Liver (tissue), 7 donors: ENCODE measurements at regions not wholly inside any gene's neighbourhood (a gene's known extent, or its start where the extent isn't known, plus 50 kb on each side); places are given as distances from the start of the nearest gene placed in this dataset.
A peak's percentile ranks its signal among the peaks of the same experiment; 100 is the strongest.

Source experiments
- DNase-seq: peaks from one replicate; pipeline ENCODE4 v3.0.0-alpha.2; 2017; ENCODE audit warnings: low spot score
- H3K27ac ChIP-seq, 2 donors: one replicate each; pipeline ENCODE4 v1.7.0; 2013; ENCODE audit warnings: inconsistent platforms in 2 of 2, low read length in 2 of 2, control low read depth in 1 of 2, low read depth in 1 of 2, mild to moderate bottlenecking in 1 of 2
- H3K27me3 ChIP-seq, 4 donors: one replicate each; pipeline versions ENCODE4 v1.6.1 to v1.7.0; 2013; ENCODE audit warnings: low read length in 3 of 4, inconsistent platforms in 1 of 4, mild to moderate bottlenecking in 1 of 4, moderate library complexity in 1 of 4; ENCODE audit not compliant: control insufficient read depth in 4 of 4, insufficient read depth in 4 of 4
- H3K36me3 ChIP-seq, 4 donors: one replicate each; pipeline versions ENCODE4 v1.6.1 to v1.7.0; 2013; ENCODE audit warnings: low read length in 3 of 4, mild to moderate bottlenecking in 3 of 4, low read depth in 1 of 4, moderate library complexity in 1 of 4; ENCODE audit not compliant: control insufficient read depth in 4 of 4, insufficient read depth in 3 of 4
- H3K4me1 ChIP-seq, 4 donors: one replicate each; pipeline versions ENCODE4 v1.6.1 to v1.7.0; 2013; ENCODE audit warnings: low read length in 3 of 4, mild to moderate bottlenecking in 3 of 4, moderate library complexity in 1 of 4; ENCODE audit not compliant: control insufficient read depth in 4 of 4, insufficient read depth in 4 of 4
- H3K4me3 ChIP-seq, 3 donors: one replicate each; pipeline versions ENCODE4 v1.6.1 to v1.7.0; 2013; ENCODE audit warnings: low read length in 3 of 3, control low read depth in 1 of 3, low read depth in 1 of 3, mild to moderate bottlenecking in 1 of 3
- H3K9ac ChIP-seq, 2 donors: one replicate each; pipeline ENCODE4 v1.7.0; 2013; ENCODE audit warnings: low read length in 2 of 2, mild to moderate bottlenecking in 2 of 2, moderate library complexity in 2 of 2, control low read depth in 1 of 2, low read depth in 1 of 2
- H3K9me3 ChIP-seq, 4 donors: one replicate each; pipeline versions ENCODE4 v1.6.1 to v1.7.0; 2013; ENCODE audit warnings: low read length in 3 of 4; ENCODE audit not compliant: control insufficient read depth in 4 of 4
- FOXA2 ChIP-seq: IDR thresholded peaks from 2 replicates; pipeline ENCODE4 v1.6.1; 2016; ENCODE audit warnings: antibody characterized with exemption
- GABPA ChIP-seq, 2 donors: IDR thresholded peaks in 1 of 2; conservative IDR thresholded peaks in 1 of 2; 2 replicates each; pipeline ENCODE4 v1.6.1; 2016; ENCODE audit warnings: antibody characterized with exemption in 2 of 2, mild to moderate bottlenecking in 1 of 2, moderate library complexity in 1 of 2
- HNF4A ChIP-seq, 2 donors: conservative IDR thresholded peaks; 2 replicates each; pipeline ENCODE4 v1.6.1; 2016; ENCODE audit warnings: antibody characterized with exemption in 2 of 2, mild to moderate bottlenecking in 2 of 2
- NR2F2 ChIP-seq: IDR thresholded peaks from 2 replicates; pipeline ENCODE4 v1.6.1; 2016; ENCODE audit warnings: antibody characterized with exemption
- RAD21 ChIP-seq, 2 donors: IDR thresholded peaks; 2 replicates each; pipeline ENCODE4 v1.6.1; 2016; ENCODE audit warnings: antibody characterized with exemption in 2 of 2, mild to moderate bottlenecking in 2 of 2
- RXRA ChIP-seq, 2 donors: IDR thresholded peaks; 2 replicates each; pipeline ENCODE4 v1.6.1; 2017 to 2018; ENCODE audit warnings: antibody characterized with exemption in 2 of 2, mild to moderate bottlenecking in 1 of 2
- SP1 ChIP-seq: IDR thresholded peaks from 2 replicates; pipeline ENCODE4 v1.6.1; 2018; ENCODE audit warnings: antibody characterized with exemption, mild to moderate bottlenecking
- TAF1 ChIP-seq: conservative IDR thresholded peaks from 2 replicates; pipeline ENCODE4 v1.6.1; 2016; ENCODE audit warnings: antibody characterized with exemption, mild to moderate bottlenecking
- YY1 ChIP-seq: IDR thresholded peaks from 2 replicates; pipeline ENCODE4 v1.6.1; 2016; ENCODE audit warnings: antibody characterized with exemption, mild to moderate bottlenecking
- WGBS: extraction: QIAGEN DNeasy Blood & Tissue Kit; methylation state at CpG from one replicate; pipeline ENCODE4 v1.1.7; 2013; 5-methylcytosine and 5-hydroxymethylcytosine counted together
- TF ChIP-seq, protein P1 (sequence below): IDR thresholded peaks from 2 replicates; pipeline ENCODE4 v1.6.1; 2016; ENCODE audit warnings: antibody characterized with exemption, mild to moderate bottlenecking
- TF ChIP-seq, protein P2 (sequence below): IDR thresholded peaks from 2 replicates; pipeline ENCODE4 v1.6.1; 2016; ENCODE audit warnings: antibody characterized with exemption
- donor health status: healthy.
- donor health status: healthy.
- donor health status: healthy.
- donor health status: healthy.

DNA sequence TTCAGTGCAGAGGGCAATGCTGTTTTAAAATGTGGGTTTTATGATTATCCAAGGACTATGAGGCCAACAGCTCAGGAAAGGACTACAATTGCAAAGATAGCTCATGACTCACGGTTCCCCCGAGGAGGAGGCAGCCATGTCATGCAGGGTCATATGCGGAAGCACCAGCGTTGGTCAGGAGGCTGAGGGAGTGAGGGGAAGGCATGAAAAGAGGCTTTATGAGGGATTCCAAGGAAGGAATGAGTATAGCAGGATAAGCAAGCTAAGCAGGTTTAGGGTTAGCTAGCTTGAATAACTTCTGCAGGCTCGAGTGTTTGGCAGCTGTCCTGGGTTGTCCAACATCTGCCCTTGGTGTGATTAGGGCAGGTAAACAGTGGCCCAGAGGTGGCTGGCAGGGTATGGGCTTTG lies 495.1 kb downstream of the SETD4 start:
- H3K9ac ChIP-seq: no peak overlapping the region
- no peaks in the 10 kb centered on the region for H3K36me3 ChIP-seq
- H3K27me3 ChIP-seq: peaks cover 0 to 4% (median 0%) of the 10 kb centered on the region in 4 donors
- H3K4me1 ChIP-seq: no peaks in the 10 kb centered on the region
- 58% methylated on average over 5 of the region's 5 CpGs for WGBS
- no peak overlapping the region for H3K27ac ChIP-seq
- no peak overlapping the region for H3K4me3 ChIP-seq
- no peak for DNase-seq
- no peaks in the 10 kb centered on the region for H3K9me3 ChIP-seq
- TF ChIP-seq RAD21 (IDR thresholded peaks at IDR 0.05) (no peak), FOXA2 (no peak), HNF4A (conservative IDR thresholded peaks at IDR 0.05) (no peak), YY1 (no peak), SP1 (no peak), TAF1 (no peak)

DNA sequence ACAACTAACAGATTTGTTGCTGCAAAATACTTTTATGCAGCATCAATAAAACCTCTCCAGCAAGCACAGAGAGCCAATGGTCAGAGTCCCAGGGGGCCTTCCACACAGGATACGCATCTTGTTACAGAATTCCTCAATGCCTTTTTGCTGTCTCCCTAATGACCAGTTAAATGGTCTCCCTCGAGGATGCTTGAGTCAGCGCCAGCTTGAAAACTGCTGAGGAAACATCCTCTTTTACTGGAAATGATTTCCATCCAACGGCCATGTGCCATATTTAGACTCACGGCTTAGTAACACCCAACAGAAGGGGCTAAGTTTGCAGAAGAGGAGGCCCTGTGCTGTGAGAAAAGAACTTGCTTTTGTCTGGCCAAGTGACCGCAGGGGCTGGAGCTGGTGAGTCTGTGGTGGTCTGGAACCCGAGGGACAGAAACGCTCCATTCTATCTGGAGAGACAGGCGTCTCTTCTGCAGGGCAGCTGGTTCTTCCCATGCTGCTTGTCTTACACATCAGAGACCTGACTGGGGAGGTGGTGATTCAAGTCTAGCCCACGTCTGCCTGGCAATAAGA lies 496.4 kb downstream of the SETD4 start:
- no peak overlapping the region for H3K9ac ChIP-seq
- H3K4me3 ChIP-seq: no peak overlapping the region
- H3K9me3 ChIP-seq: no peaks in the 10 kb centered on the region
- no peaks in the 10 kb centered on the region for H3K4me1 ChIP-seq
- TF ChIP-seq FOXA2 (no peak), RAD21 (IDR thresholded peaks at IDR 0.05) (peak in 1 of 2 donors; percentile 4)
- no peaks in the 10 kb centered on the region for H3K36me3 ChIP-seq
- no peak for DNase-seq
- 65% methylated on average over 10 of the region's 10 CpGs for WGBS
- no peak overlapping the region for H3K27ac ChIP-seq
- peaks cover 0 to 4% (median 0%) of the 10 kb centered on the region in 4 donors for H3K27me3 ChIP-seq

DNA sequence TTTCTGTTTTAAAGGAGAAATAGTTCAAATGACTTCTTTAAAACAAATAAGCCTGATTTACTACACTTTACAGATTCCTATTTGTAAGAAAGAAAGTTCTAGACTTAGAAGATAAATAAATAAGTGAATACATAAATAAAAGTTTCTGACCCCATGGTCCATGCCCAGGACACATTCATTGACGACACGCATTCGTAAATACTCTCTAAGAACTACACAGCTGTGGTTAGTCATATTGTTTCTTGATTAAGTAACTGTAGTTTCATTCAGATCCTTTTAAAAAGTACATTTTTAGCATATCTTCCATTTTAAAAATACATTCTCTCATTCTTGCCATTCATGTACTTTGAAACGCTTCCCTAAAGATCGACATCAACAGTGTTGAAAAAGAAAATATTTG lies 497.4 kb downstream of the SETD4 start:
- H3K9me3 ChIP-seq: no peaks in the 10 kb centered on the region
- no peak overlapping the region for H3K4me3 ChIP-seq
- H3K36me3 ChIP-seq: no peaks in the 10 kb centered on the region
- H3K27me3 ChIP-seq: peaks cover 0 to 4% (median 0%) of the 10 kb centered on the region in 4 donors
- H3K4me1 ChIP-seq: no peaks in the 10 kb centered on the region
- no peak overlapping the region for H3K9ac ChIP-seq
- TF ChIP-seq, protein P1, sequence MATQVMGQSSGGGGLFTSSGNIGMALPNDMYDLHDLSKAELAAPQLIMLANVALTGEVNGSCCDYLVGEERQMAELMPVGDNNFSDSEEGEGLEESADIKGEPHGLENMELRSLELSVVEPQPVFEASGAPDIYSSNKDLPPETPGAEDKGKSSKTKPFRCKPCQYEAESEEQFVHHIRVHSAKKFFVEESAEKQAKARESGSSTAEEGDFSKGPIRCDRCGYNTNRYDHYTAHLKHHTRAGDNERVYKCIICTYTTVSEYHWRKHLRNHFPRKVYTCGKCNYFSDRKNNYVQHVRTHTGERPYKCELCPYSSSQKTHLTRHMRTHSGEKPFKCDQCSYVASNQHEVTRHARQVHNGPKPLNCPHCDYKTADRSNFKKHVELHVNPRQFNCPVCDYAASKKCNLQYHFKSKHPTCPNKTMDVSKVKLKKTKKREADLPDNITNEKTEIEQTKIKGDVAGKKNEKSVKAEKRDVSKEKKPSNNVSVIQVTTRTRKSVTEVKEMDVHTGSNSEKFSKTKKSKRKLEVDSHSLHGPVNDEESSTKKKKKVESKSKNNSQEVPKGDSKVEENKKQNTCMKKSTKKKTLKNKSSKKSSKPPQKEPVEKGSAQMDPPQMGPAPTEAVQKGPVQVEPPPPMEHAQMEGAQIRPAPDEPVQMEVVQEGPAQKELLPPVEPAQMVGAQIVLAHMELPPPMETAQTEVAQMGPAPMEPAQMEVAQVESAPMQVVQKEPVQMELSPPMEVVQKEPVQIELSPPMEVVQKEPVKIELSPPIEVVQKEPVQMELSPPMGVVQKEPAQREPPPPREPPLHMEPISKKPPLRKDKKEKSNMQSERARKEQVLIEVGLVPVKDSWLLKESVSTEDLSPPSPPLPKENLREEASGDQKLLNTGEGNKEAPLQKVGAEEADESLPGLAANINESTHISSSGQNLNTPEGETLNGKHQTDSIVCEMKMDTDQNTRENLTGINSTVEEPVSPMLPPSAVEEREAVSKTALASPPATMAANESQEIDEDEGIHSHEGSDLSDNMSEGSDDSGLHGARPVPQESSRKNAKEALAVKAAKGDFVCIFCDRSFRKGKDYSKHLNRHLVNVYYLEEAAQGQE: no peak
- TF ChIP-seq YY1: no peak
- TF ChIP-seq RAD21 (IDR thresholded peaks at IDR 0.05): no peak
- no peak for TF ChIP-seq FOXA2
- TF ChIP-seq, protein P2, sequence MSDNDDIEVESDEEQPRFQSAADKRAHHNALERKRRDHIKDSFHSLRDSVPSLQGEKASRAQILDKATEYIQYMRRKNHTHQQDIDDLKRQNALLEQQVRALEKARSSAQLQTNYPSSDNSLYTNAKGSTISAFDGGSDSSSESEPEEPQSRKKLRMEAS: no peak
- TF ChIP-seq NR2F2: no peak
- no peak for TF ChIP-seq TAF1
- TF ChIP-seq RXRA (IDR thresholded peaks at IDR 0.05): no peak
- TF ChIP-seq HNF4A (conservative IDR thresholded peaks at IDR 0.05): no peak
- TF ChIP-seq GABPA (IDR thresholded peaks at IDR 0.05 in 1 of 2, conservative IDR thresholded peaks at IDR 0.05 in 1 of 2): no peak
- no peak for DNase-seq
- H3K27ac ChIP-seq: no peak overlapping the region
- 90% methylated on average over 5 of the region's 5 CpGs for WGBS
